Activated CD8-positive, alpha-beta memory T cell treated with anti-CD3 and anti-CD28 coated beads, Interleukin-2, amount 50 U/mL, for 1 hour (primary cell): ENCODE measurements at regions not wholly inside any gene's neighbourhood (a gene's known extent, or its start where the extent isn't known, plus 50 kb on each side); places are given as distances from the start of the nearest gene placed in this dataset.
"Not testable (repeated sequence)": the region's sequence is repeated elsewhere in the genome, so short reads cannot be mapped to it uniquely, and the experiment has no call there.

Experiments used
- DNase-seq: peaks from one replicate; pipeline ENCODE4 v3.0.0-alpha.2; 2020; ENCODE audit errors: extremely low read depth

DNA sequence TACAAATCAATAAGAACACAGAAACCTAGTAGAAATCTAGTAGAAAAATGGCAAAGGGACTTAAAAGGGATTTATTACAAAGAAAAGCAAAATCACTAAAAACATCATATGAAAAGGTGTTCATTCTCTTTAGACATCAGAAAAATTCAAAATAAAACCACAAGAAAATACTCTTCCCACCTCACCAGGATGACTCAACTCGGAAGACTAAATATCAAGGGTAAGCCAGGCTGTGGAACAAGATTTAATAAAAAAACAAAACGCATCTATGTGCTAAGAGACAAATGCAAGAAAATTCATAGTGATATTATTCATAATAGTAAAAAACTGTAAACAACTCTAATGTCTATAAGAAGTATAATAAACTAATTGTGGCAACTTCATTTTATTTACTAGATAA, 181.6 kb upstream of the GHR start:
- no peak for DNase-seq

DNA sequence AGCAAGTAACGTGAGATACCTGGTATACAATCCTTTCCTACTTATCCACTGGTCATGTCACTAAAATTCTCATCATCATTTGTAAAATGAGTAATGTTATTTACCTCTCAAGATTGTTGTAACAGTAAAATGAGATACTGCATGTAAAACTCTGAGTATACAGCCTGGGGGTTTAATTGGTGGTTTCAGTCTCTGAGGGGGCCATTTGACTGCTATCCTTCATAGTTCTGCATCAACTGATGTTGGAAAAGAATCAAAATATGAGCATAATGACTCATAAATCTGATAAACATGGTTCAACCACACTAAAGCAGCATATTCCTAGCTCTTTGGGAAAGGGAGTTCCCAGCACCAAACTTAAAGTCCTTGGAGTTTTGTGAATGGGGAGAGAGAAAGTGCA, 181.0 kb upstream of the GHR start:
- no peak for DNase-seq

DNA sequence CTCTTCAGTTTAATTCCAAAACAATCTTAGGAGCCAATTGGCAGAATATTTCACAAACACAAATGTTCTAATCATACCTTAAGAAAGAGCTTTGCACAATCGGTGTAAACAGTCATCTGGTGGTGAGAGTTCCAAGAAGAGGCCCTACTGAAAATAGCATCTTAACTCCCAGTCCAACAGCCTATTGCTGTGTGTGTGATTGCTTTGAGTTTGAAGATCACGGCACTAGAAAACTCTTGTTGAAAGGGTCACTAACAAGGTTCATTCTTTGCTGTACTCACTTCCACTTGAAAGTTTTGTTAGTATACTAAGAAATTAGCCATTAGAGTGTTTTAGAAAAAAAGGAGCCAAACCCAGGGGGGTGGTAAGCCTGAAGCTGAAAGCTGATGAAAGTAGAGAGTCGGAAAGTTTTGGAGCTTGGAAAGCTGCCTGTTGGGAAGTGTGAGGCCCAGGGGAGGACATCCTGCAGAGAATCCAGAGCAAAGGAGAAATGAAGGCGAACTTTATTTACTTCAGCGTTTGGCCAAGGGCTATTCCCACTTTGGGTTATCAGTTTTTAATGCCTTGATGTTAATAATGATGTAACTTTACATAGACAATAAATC, 180.3 kb upstream of the GHR start:
- no peak for DNase-seq

DNA sequence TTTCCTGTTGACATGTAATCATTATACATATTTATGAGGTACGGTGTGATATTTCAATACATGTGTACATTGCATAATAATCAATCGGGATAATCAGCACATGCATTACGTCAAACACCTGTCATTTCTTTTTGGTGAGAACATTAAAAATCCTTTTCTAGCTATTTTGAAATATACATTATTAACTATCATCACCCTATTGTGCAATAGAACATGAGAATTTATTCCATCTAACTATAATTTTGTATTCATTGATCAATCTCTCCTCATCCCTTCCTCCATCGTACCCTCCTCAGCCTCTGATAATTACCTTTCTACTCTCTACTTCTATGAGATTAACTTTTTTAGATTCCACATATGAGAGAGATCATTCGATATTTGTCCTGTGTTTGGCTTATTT, 170.9 kb upstream of the GHR start:
- DNase-seq = no peak

DNA sequence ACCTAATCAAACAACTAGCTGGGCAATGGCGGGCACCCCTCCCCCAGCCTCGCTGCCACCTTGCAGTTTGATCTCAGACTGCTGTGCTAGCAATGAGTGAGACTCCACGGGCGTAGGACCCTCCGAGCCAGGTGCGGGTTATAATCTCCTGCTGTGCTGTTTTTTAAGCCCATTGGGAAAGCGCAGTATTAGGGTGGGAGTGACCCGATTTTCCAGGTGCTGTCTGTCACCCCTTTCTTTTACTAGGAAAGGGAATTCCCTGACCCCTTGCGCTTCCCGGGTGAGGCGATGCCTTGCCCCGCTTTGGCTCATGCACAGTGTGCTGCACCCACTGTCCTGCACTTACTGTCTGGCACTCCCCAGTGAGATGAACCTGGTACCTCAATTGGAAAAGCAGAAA, 163.3 kb upstream of the GHR start:
- not testable (repeated sequence) for DNase-seq

DNA sequence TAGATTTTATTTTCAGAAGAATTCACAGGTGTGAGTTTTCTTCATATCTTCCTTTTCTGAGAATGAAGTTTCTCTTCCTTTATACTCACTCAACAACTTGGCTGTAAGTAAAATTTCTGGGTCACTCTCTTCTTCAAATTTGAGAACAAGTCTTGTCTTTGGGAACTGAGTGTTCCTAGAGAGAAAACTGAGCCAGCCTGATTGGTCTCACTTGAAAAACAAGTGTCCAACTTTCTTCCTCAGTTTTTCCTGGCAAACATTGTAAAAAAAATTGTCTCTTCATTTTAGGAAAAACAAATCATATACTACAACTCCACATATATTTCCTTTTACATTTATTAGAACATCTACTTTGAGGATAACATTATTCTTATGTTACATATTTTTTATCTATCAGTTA, 156.1 kb upstream of the GHR start:
- no peak for DNase-seq

DNA sequence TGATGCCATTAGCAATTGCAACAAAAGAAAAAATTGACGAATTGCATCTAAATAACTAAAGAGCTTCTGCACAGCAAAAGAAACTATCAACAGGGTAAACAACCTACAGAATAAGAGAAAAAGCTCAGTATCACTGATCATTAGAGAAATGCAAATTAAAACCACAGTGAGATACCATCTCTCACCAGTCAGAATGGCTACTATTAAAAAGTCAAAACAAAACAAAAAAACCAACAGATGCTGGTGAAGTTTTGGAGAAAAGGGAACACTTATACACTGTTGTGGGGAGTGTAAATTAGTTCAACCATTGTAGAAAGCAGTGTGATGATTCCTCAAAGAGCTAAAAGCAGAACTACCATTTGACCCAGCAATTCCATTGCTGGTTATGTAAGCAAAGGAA, 155.1 kb upstream of the GHR start:
- DNase-seq = not testable (repeated sequence)

DNA sequence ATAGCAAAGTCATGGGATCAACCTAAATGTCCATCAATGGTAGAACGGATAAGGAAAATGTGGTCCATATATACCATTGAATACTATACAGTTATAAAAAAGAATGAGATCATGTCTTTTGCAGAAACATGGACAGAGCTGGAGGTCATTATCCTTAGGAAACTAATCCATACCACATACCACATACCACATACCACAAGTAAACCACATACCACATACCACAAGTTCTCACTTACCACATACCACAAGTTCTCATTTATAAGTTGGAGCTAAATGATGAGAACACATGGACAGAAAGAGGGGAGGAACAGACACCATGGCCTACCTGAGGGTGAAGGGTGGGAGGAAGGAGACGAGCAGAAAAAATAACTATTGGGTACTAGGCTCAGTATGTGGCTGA, 154.6 kb upstream of the GHR start:
- no peak for DNase-seq

DNA sequence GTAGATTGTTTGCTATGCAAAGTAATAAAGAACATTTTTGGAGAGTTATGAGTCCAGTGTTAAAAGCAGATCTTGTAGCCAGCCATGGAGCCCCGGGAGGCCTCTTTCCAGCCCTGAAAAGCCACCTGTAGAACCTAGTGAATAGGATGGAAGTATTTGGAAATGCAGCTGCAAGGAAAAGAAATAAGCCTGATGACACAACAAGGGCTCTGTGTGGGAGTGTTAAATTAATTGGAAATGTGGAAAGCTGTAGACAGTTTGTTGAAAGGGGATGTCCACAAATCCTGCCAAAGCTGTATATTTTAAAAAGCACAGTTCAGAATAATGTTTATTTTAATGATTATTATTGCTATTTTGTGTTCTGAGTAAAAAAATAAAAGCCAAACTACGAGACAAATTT, 152.5 kb upstream of the GHR start:
- no peak for DNase-seq

DNA sequence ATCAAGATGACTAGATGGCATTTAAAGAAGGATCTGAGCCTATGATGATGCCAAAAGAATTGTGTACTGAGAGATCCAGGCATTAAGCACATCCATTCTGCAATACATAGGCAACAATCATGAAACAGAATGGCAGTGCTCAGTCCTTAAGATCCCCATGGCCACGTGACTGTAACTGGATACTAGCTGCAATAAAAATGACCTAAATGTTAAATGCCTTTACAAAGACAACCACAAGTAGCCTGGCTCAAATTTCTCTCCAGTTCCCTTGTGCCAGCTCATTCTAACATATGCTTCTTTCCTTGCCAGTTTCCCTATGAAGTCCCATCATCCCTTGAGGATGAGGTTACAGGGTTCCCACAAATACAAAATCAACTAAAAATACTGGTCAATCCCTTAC, 148.3 kb upstream of the GHR start:
- DNase-seq = no peak

DNA sequence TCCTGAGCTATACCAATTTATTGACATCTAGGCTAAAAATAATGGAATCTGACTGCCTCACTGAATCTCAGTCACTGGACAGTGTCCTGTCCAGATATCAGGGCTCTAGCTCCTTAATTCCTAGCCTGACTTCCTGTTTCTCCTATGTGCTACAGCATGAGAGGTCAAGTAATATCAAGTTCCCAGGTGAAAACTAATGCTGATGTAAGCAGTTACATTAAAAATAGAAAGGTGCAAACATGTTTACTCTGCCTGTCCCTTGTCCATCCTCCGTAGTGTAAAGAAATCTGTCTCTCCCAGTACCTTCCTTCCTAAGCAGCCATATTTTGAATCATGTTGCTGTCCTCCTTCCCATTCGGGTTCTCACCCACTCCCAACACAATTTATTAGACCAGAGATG, 145.9 kb upstream of the GHR start:
- no peak for DNase-seq

DNA sequence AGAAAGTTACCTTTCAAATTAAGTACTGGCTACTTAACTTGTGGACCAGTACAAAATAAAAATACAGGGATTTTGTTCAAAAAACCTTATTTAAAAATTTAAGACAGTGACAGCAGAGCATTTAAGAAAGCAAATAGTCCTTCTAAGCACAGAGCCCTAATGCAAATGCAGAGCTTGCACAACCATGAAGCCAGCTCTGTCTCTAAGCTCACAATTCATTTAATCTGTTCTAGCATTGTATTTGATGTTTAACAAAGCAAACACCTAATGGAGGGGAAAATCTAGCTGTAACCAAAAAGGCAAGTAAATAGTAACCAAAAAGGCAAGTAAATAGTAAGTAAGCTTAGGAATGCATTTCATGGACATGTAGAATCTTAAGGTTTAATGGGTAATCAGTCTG, 138.7 kb upstream of the GHR start:
- DNase-seq = no peak

DNA sequence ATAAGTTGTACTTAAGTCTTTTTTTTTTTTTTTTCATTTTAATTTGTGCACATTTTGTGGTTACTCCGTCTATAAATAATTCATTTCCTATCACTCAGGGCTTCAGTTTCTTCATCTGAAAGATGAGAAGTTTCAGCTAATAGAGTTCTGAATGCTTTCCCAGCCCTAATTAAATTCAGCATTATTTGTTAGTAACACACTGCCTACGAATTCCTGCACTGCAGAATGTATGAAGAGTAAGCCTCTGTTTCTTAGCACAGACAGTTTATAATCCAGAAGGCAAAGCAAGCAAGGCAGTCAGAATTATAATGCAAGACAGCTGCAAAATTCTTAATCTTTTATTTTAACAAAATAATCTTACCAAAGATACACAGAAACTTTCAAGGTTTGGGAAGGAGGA, 138.0 kb upstream of the GHR start:
- DNase-seq = no peak

DNA sequence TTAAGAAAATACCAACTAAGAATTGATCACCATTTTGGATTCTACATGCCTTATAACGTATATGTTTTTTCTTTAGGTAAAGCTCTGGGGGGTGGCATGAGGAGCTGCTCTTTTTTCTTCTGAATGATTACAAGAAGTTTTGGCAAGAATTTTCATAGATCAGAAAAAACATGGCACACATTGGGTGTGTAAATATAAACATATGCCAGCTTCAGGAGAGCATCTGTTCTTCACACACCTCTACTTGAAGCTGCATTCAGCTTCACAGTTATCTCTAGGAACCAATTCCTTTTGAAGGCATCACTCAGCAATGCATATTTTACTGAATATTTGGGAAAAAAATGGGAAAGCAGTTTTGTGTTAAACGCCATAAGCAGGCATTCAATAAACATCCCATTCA, 122.7 kb upstream of the GHR start:
- no peak for DNase-seq

DNA sequence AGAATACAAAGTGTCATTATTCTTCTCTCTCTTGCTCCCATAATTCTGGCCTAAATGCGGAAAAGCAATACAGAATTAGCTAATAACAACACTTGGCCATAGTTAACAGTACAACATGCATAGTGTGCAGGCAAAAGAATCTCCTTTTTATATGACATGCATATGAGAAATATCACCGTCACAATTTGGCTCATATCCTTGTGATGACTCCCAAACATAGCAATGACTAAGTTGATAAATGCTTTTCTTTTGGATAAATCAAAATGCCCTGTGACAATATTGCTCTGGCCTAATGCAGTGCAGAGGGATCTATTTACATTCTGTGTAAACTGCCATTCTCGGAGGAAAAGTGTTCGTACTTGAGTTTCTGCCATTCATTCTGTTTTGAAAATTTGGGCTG, 121.9 kb upstream of the GHR start:
- no peak for DNase-seq

DNA sequence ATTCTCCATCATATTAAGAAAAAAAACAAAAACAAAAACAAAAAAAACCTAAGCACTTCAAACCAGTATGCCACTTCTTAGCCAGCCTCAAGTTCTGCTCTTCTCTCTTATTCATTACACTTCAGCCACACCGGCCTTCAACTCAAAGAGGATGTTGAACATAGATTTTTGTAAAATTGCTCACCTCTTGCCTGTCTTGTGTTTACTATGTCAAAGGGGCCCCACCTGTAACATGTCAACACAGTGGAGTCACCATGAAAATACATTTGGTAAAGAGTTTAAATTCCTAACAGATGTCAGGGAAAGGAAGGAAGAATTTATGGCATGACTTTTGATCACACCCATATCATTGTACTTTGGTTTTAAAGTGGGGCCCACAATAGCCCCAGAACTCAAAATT, 121.1 kb upstream of the GHR start:
- no peak for DNase-seq

DNA sequence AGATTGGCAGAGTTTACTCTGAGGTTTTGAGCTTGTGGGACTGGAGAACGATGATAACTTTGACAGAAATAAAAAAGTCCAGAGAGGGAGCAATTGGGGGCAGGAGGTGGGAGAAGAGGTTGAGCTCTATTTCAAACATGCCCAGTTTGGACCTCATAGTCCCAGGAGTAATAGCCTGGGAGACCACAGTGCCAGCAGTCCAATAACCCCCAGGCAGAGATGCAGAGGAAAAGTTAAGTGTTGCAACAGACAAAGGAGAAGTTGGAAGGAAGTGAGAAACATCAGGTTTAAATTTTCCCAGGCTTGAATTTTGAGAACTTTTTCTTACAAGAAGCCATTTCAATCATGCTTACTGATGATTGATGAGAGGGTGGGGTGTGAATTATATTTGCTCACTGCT, 117.0 kb upstream of the GHR start:
- DNase-seq = no peak

DNA sequence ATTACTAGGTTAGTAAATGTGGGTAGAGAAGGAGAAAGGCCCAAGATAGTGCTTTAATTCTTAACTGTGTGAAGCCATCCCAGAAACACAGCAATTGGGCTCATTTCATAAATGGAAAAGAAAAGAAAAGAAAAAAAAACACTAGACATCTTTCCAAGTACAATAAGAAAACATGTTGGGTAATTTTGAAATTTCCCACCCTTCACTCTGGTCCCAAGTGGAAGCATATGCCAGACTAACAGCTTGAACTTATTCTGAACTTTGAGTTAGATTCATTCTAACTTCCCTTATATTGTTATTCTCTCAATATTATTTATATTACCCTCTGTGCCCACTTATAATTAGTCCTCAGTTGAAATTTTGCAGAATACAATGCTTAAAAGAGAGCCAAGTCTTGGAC, 113.4 kb upstream of the GHR start:
- no peak for DNase-seq

DNA sequence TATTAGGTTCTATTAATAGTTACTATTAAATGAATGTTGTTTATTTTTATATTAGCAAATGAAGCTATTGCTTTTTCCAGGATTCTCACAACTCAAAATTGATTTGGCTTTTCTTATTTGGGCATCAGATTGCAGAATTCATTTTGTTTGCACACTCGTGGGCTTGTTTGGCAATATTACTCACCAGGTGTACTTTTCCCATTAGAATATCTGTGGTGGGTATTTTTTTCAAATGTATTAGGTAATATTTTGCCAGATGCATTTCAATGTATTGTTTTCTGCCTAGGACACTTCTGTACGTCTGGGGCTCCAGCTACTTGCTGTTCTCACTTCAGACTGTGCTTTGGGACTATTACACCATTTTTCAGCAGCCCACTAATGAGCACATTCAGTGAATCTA, 108.0 kb upstream of the GHR start:
- DNase-seq = no peak

DNA sequence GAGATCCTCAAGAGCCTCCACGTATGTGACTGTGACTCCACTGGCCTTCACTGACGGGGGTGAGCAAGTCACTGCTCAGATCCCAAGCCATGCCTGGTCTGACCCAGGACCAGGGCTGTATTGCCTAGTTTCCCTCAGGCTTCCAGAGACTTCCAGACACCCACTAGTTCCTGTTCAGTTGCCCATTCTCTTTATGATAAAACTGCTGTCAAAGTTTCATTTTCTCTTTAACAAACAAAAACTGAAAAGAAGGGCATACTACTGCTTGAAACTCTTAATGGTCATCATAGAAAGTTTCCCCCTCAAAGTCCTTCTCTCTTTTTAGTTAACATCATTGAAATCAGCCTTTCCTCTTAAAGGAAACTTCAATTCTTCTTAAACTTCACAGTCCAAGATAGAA, 105.7 kb upstream of the GHR start:
- DNase-seq = no peak

DNA sequence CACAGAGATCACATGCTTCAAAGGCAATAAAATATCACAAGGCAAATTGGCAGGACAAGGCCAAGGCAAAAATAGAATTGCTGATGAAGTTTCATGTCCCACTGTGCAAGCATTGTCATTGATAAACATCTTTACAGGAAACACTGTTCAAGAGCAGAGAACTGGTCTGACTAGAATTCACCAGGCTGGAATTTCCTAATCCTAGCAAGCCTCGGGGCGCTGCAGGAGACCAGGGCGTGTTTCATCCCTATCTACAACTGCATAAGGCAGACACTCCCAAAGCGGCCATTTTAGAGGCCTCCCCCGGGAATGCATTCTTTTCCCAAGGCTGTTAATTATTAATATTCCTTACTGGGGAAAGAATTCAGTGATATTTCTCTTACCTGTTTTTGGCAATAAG, 103.7 kb upstream of the GHR start:
- DNase-seq = not testable (repeated sequence)

DNA sequence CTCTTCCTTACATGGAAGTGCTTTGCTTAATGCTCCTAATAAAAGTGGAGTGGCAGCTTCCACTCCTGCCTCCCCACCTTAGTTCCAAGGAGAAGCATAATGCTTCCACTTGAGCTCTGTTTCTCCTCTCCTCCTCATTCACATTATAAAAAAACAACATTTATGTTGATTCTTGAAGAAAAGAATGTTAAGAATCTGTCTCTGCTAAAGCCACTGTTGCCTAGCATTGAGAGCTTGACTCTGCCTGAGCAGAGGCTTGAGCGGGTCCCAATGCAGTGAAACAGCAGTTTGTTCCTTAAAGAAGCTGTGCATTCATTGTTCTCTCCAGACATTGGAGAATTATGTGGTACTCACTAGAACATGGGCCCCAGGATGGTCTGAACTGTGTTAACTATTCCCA, 101.5 kb upstream of the GHR start:
- no peak for DNase-seq

DNA sequence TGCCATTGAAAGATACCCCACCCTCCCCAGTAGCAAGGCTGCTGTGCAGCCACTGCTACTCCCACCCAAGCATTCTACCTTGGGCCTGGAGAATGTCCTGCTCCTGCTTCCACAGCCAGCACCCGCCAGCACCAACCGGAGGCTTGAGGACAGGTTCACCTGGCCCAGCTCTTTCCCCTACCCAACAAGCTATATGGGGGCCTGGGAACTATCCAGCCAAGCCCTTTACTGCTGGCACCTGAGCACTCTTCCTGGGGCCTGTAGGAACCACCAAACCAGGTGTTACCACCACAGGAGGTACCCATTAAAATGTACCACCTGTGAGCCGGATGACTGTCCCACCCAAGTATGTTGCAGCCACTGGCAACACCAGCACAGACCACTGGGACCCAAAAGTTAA, 86.1 kb upstream of the GHR start:
- DNase-seq = no peak

DNA sequence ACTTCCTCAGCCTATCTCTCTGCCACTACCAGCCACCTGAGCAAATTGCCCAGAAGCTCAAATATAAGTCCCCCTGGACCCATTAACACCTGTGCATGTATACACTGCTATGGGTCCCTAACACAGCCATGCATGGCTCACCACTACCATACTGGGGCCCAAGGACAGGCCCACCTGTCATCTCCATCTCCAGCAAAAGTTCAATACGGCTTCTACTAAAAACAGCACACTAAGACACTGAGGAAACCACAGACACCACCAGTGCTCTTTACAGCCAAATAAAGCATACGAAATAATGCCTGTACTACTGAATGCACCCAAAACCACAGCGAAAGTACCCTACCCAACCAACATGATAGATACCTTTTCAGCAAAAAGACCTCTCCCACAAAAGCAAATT, 85.6 kb upstream of the GHR start:
- DNase-seq = no peak

DNA sequence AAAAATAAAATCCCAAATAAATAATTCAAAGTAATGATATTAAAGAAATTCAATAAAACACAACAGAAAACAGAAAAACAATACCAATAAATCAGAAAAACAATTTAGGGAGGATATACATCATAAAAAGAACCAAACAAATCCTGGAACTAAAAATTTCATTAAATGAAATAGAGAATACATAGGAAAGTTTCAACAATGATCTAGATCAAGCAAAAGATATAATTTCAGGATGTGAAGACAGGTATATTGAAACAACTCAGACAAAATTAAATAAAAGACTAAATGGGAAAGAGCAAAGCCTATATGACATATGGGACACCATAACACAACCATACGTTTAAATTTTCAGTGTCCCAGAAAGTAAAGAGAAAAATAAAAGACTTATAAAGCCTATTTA, 85.1 kb upstream of the GHR start:
- no peak for DNase-seq
